ENCODE measurements at regions not wholly inside any gene's neighbourhood (a gene's known extent, or its start where the extent isn't known, plus 50 kb on each side); places are given as distances from the start of the nearest gene placed in this dataset.

DNA sequence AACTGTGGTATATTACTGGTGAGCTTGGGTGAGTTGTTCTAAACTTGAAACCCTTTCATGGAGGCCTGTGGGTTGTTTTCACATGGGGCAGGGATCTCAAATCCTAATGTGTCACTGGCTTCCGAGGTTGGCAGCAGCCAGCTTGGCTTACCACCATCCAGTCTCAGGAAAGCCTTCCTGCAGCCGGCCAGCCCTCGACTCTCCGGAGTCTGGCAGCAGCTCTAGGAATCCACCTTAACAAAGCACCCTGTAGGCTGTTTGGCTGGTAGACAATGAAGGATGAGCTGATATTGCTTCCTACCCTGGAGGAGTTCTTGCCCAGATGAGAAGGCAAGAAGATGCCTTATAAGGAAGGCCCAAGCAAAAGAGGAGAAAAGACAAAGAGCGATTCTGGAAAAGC, 188.3 kb downstream of the KLF12 start:
- TF ChIP-seq, protein P1, sequence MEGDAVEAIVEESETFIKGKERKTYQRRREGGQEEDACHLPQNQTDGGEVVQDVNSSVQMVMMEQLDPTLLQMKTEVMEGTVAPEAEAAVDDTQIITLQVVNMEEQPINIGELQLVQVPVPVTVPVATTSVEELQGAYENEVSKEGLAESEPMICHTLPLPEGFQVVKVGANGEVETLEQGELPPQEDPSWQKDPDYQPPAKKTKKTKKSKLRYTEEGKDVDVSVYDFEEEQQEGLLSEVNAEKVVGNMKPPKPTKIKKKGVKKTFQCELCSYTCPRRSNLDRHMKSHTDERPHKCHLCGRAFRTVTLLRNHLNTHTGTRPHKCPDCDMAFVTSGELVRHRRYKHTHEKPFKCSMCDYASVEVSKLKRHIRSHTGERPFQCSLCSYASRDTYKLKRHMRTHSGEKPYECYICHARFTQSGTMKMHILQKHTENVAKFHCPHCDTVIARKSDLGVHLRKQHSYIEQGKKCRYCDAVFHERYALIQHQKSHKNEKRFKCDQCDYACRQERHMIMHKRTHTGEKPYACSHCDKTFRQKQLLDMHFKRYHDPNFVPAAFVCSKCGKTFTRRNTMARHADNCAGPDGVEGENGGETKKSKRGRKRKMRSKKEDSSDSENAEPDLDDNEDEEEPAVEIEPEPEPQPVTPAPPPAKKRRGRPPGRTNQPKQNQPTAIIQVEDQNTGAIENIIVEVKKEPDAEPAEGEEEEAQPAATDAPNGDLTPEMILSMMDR (IDR thresholded peaks at IDR 0.05): no peak

DNA sequence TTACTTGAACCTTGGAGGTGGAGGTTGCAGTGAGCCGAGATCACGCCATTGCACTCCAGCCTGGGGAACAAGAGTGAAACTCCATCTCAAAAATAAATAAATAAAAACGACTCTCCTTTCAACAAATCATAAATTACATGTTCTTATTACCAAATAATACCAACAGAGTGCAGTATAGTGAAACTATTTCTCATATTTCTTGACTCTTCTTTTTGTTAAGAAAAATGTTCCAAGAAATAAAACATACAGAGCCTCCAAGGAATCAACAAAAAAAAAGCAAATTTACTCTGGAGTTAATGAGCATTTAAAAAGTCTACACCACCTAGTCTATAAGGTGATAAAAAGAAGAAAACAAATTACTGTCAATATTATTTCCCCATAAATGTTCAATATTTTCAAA, 188.8 kb downstream of the KLF12 start:
- Histone ChIP-seq H3K36me3 (no peaks in the 10 kb centered on the region), H3K27ac (no peak overlapping the region), H3K27me3 (no peaks in the 10 kb centered on the region), H3K4me1 (no peaks in the 10 kb centered on the region), H3K9me3 (no peaks in the 10 kb centered on the region), H3K4me3 (no peak overlapping the region)
- ATAC-seq: no peak
- TF ChIP-seq, protein P1 (IDR thresholded peaks at IDR 0.05): no peak
- DNase-seq: no peak
- intact Hi-C loops (cut with DNase I): no loop called here

More for the DNA sequence above, 188.3 kb downstream of the KLF12 start:
- Histone ChIP-seq H3K9me3 (no peaks in the 10 kb centered on the region), H3K27ac (no peak overlapping the region), H3K27me3 (no peaks in the 10 kb centered on the region), H3K4me1 (no peaks in the 10 kb centered on the region), H3K36me3 (no peaks in the 10 kb centered on the region), H3K4me3 (no peak overlapping the region)
- ATAC-seq (no peak), DNase-seq (no peak)
- intact Hi-C loops (cut with DNase I): no loop called here

DNA sequence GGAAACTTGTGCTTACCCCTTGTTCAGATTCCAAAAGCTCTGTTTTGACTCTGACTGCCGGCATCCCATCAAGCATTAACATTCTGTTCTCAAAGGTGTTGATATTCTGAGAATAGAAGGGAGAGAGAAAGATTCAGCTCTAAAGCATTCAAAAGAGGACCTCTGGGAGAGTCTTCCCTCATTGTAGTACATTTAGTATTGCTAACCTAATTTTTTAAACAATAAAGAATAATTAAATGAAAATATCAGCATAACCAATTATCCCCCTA, 190.3 kb downstream of the KLF12 start:
- H3K27ac ChIP-seq: no peak overlapping the region
- H3K9me3 ChIP-seq: no peaks in the 10 kb centered on the region
- H3K27me3 ChIP-seq: no peaks in the 10 kb centered on the region
- intact Hi-C loops (cut with DNase I): no loop called here
- no peak for ATAC-seq
- H3K4me3 ChIP-seq: no peak overlapping the region
- no peaks in the 10 kb centered on the region for H3K4me1 ChIP-seq
- TF ChIP-seq, protein P1 (IDR thresholded peaks at IDR 0.05): no peak
- H3K36me3 ChIP-seq: no peaks in the 10 kb centered on the region
- no peak for DNase-seq

DNA sequence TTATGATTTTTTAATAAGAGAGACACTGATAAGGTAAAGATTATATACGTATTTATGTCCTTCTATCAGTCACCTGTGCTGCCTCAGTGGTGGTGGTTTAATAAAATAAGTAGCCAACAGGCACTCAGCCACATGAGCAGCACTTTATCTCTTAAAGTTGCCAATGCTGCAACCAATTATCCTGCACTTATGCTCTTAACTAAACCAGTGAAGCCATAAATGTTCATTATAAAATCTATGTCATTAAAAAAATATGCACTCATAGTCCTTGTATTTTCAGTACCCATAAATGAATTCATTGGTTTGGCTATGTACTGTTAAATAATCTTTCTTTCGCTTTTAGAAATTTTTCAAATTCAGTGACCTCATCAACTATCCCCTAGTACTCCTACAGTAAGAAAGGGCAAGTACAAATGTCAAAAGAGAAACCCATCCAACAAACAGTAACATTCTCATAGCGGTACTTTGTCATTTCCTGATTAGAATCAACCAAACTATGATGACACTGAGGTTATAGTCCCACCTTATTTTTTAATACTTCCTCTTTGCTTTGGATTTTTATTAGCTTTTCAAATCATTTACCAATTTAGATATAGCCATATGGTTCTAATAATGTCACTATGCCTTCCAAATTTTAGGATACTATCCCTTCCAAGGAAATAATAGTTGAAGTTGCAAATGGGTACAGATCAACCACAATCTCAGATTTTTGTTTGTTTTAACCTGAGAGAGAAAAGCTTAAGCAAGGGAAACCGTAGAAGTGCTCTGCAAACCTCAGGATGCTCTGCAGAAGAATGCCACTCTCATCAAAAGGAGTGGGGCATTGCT, 190.9 kb downstream of the KLF12 start:
- ATAC-seq: no peak
- intact Hi-C loops (cut with DNase I): no loop called here
- no peak for DNase-seq
- no peaks in the 10 kb centered on the region for H3K9me3 ChIP-seq
- TF ChIP-seq, protein P1 (IDR thresholded peaks at IDR 0.05): no peak
- H3K36me3 ChIP-seq: no peaks in the 10 kb centered on the region
- no peaks in the 10 kb centered on the region for H3K4me1 ChIP-seq
- no peak overlapping the region for H3K4me3 ChIP-seq
- no peaks in the 10 kb centered on the region for H3K27me3 ChIP-seq
- H3K27ac ChIP-seq: no peak overlapping the region

DNA sequence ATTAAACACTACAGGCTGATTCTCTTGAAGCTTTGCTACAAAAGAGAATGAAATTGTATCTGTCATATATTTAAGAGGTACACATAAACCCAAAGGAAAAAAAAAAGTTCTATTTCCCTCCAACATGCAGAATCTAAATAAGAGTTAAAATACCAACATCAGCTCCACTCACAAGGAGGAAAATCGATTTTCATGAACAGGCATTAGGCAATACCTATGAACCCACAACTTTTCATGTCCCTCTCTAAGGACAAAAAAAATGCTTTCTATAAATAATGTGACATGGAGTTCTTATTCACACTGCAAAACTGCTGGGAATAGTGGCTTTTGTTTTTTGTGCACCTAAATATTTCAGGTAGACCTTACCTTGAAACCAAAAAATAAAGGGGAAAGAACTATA, 192.5 kb downstream of the KLF12 start:
- Histone ChIP-seq H3K9me3 (no peaks in the 10 kb centered on the region), H3K27ac (no peak overlapping the region), H3K4me1 (no peaks in the 10 kb centered on the region), H3K27me3 (no peaks in the 10 kb centered on the region), H3K36me3 (no peaks in the 10 kb centered on the region), H3K4me3 (no peak overlapping the region)
- DNase-seq (no peak), ATAC-seq (no peak)
- intact Hi-C loops (cut with DNase I): no loop called here
- TF ChIP-seq, protein P1 (IDR thresholded peaks at IDR 0.05): no peak

DNA sequence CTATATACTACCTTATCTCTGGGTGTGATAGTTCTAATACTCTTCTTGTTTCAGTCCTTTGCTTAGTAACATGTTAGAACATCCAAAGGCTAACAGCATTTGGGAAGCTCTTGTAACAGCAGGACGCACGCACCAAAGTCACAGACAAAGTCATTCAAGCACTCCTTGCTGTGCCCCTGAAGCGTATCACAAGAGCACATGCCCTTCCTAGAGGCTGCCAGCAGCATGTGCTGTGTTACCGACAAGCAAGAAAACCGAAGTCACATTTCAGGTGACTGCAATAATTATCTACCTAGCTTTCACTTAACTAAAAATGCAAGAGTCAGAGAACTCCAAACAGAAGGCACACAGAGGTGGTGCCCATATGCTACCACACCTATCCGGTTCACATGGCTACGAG, 194.1 kb downstream of the KLF12 start:
- no peaks in the 10 kb centered on the region for H3K4me1 ChIP-seq
- H3K27ac ChIP-seq: no peak overlapping the region
- no peaks in the 10 kb centered on the region for H3K9me3 ChIP-seq
- no peaks in the 10 kb centered on the region for H3K27me3 ChIP-seq
- intact Hi-C loops (cut with DNase I): no loop called here
- TF ChIP-seq, protein P1 (IDR thresholded peaks at IDR 0.05): no peak
- H3K4me3 ChIP-seq: no peak overlapping the region
- ATAC-seq (no peak), DNase-seq (no peak)
- no peaks in the 10 kb centered on the region for H3K36me3 ChIP-seq

Measured in upper lobe of right lung (tissue), 1 donor.